Keratinocyte (primary cell): ENCODE measurements at regions not wholly inside any gene's neighbourhood (a gene's known extent, or its start where the extent isn't known, plus 50 kb on each side); places are given as distances from the start of the nearest gene placed in this dataset.

Experiments
- DNase-seq: peaks from one replicate; pipeline ENCODE4 v3.0.0-alpha.2; 2011; ENCODE audit warnings: low read depth, missing footprints, low spot score
- FAIRE-seq: peaks from 2 replicates; lab custom pipeline; 2011; peaks lifted over from hg19 to GRCh38; lab: Jason Lieb, UNC
- H2AFZ ChIP-seq: 2 replicates; pipeline ENCODE4 v1.6.0; 2012; ENCODE audit warnings: low read length, control low read depth, inconsistent platforms; ENCODE audit not compliant: control insufficient read depth
- H3K27ac ChIP-seq: 2 replicates; pipeline ENCODE4 v1.5.1; 2011; ENCODE audit warnings: low read length; ENCODE audit not compliant: control insufficient read depth, insufficient read depth
- H3K27me3 ChIP-seq: 3 replicates; pipeline ENCODE4 v1.6.0; 2011; ENCODE audit warnings: low read length; ENCODE audit not compliant: control insufficient read depth, insufficient read depth; ENCODE audit errors: extremely low read depth
- H3K36me3 ChIP-seq, 2 experiments: 2 replicates in 1 of 2; 3 replicates in 1 of 2; pipeline ENCODE4 v1.5.1; 2011; ENCODE audit warnings: low read length in 2 of 2, mild to moderate bottlenecking in 1 of 2; ENCODE audit not compliant: control insufficient read depth in 2 of 2, insufficient read depth in 2 of 2; ENCODE audit errors: extremely low read depth in 1 of 2
- H3K4me1 ChIP-seq: 3 replicates; pipeline ENCODE4 v1.5.1; 2011; ENCODE audit warnings: low read length; ENCODE audit not compliant: control insufficient read depth, insufficient read depth; ENCODE audit errors: extremely low read depth
- H3K4me2 ChIP-seq: 3 replicates; pipeline ENCODE4 v1.6.0; 2011; ENCODE audit warnings: low read depth, low read length; ENCODE audit not compliant: control insufficient read depth, insufficient read depth; ENCODE audit errors: extremely low read depth
- H3K4me3 ChIP-seq, 3 experiments: fragments of 200-600 bp in 1 of 3; sonication (generic) in 1 of 3; 2 replicates in 2 of 3; 3 replicates in 1 of 3; pipeline ENCODE4 v1.5.1; 2011 to 2016; ENCODE audit warnings: low read length in 3 of 3, mild to moderate bottlenecking in 3 of 3, control low read depth in 2 of 3, inconsistent platforms in 1 of 3, low read depth in 1 of 3, mixed read lengths in 1 of 3, mixed run types in 1 of 3, moderate library complexity in 1 of 3; ENCODE audit not compliant: control insufficient read depth in 2 of 3, insufficient read depth in 2 of 3; ENCODE audit errors: extremely low read depth in 1 of 3
- H3K79me2 ChIP-seq: 2 replicates; pipeline ENCODE4 v1.6.0; 2012; ENCODE audit warnings: low read length; ENCODE audit not compliant: control insufficient read depth, insufficient read depth
- H3K9ac ChIP-seq: 3 replicates; pipeline ENCODE4 v1.6.0; 2011; ENCODE audit warnings: low read length; ENCODE audit not compliant: control insufficient read depth, insufficient read depth; ENCODE audit errors: extremely low read depth
- H3K9me1 ChIP-seq: 3 replicates; pipeline ENCODE4 v1.6.0; 2011; ENCODE audit warnings: low read length; ENCODE audit not compliant: control insufficient read depth, insufficient read depth; ENCODE audit errors: extremely low read depth
- H3K9me3 ChIP-seq: 2 replicates; pipeline ENCODE4 v1.5.1; 2012; ENCODE audit warnings: low read depth, low read length; ENCODE audit not compliant: control insufficient read depth
- H4K20me1 ChIP-seq: 3 replicates; pipeline ENCODE4 v1.6.0; 2011; ENCODE audit warnings: low read length; ENCODE audit not compliant: control insufficient read depth, insufficient read depth; ENCODE audit errors: extremely low read depth
- CTCF ChIP-seq, 3 experiments: IDR thresholded peaks in 1 of 3; conservative IDR thresholded peaks in 1 of 3; optimal IDR thresholded peaks in 1 of 3; 2 replicates in 2 of 3; 3 replicates in 1 of 3; pipeline versions ENCODE3 to v1.5.1; 2011; ENCODE audit warnings: low read length in 3 of 3, mild to moderate bottlenecking in 3 of 3, moderate library complexity in 2 of 3, control low read depth in 1 of 3, inconsistent platforms in 1 of 3; ENCODE audit not compliant: insufficient read depth in 2 of 3; ENCODE audit errors: extremely low read depth in 1 of 3
- EZH2 ChIP-seq: IDR thresholded peaks from one replicate; pipeline ENCODE4 v1.6.1; 2012; ENCODE audit warnings: inconsistent platforms, mild to moderate bottlenecking, low read length, moderate library complexity
- dilution Hi-C: fragments of 300-500 bp; cut with MboI; formaldehyde crosslinking; loops from one replicate; pipeline ENCODE4 v1.7.0; 2020; ENCODE audit warnings: low sequenced_read_pairs; ENCODE audit not compliant: extremely low pct_ligation_motif_present

DNA sequence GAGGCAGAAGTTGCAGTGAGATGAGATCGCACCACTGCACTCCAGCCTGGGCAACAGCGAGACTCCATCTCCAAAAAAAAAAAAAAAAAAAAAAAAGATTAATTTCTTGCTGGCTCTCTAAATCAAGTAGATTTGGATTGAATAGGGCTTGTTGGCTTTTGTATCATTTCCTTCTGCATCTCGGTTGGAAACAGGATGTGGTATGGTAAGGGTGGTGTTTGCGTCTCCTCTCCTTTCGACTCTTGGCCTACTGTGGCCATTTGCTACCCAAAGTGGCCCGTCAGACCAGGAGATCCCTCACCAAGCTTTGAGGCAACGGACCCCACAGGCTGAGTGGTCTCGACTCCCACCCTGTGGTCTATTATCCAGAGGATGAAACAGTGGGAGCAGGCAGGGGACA, 168.0 kb upstream of the IRX3 start:
- no peaks in the 10 kb centered on the region for H3K36me3 ChIP-seq
- FAIRE-seq (no peak), DNase-seq (no peak)
- H3K4me3 ChIP-seq = no peak overlapping the region
- TF ChIP-seq CTCF (optimal IDR thresholded peaks at IDR 0.05 in 1 of 3, IDR thresholded peaks at IDR 0.05 in 1 of 3, conservative IDR thresholded peaks at IDR 0.05 in 1 of 3; ENCODE audit: extremely low read depth in 1 of 3, insufficient read depth in 2 of 3, low read length in 3 of 3) = no peak
- no peak for TF ChIP-seq EZH2
- H3K27ac ChIP-seq = no peak overlapping the region
- no peak overlapping the region for H3K9ac ChIP-seq
- H3K9me3 ChIP-seq = no peaks in the 10 kb centered on the region
- no peaks in the 10 kb centered on the region for H4K20me1 ChIP-seq
- no peaks in the 10 kb centered on the region for H3K4me1 ChIP-seq
- no peaks in the 10 kb centered on the region for H3K9me1 ChIP-seq
- dilution Hi-C loops = no loop called here
- no peak overlapping the region for H3K4me2 ChIP-seq
- peaks cover 12% of the 10 kb centered on the region for H3K27me3 ChIP-seq
- H2AFZ ChIP-seq = no peak overlapping the region
- H3K79me2 ChIP-seq = no peaks in the 10 kb centered on the region

- H2AFZ ChIP-seq = no peak overlapping the region
- H3K27ac ChIP-seq = no peak overlapping the region
- H3K9me1 ChIP-seq = no peaks in the 10 kb centered on the region
- H3K4me2 ChIP-seq = no peak overlapping the region
- no peak for FAIRE-seq
- dilution Hi-C loops = no loop called here
- H3K36me3 ChIP-seq = no peaks in the 10 kb centered on the region
- H3K9me3 ChIP-seq = no peaks in the 10 kb centered on the region
- H4K20me1 ChIP-seq = no peaks in the 10 kb centered on the region
- H3K27me3 ChIP-seq = peaks cover 8% of the 10 kb centered on the region
- H3K4me3 ChIP-seq = no peak overlapping the region
- H3K9ac ChIP-seq = no peak overlapping the region
- no peaks in the 10 kb centered on the region for H3K4me1 ChIP-seq
- DNase-seq = no peak
- no peaks in the 10 kb centered on the region for H3K79me2 ChIP-seq
- TF ChIP-seq EZH2 (no peak), CTCF (optimal IDR thresholded peaks at IDR 0.05 in 1 of 3, IDR thresholded peaks at IDR 0.05 in 1 of 3, conservative IDR thresholded peaks at IDR 0.05 in 1 of 3; ENCODE audit: extremely low read depth in 1 of 3, insufficient read depth in 2 of 3, low read length in 3 of 3) (no peak)
Measured at GRCh38 chr16:54453871-54454270, 167.3 kb upstream of the IRX3 start.
